Progenitor cell of endocrine pancreas (in vitro differentiated cells): ENCODE measurements at regions not wholly inside any gene's neighbourhood (a gene's known extent, or its start where the extent isn't known, plus 50 kb on each side); places are given as distances from the start of the nearest gene placed in this dataset.

Experiments used
- DNase-seq: peaks from one replicate; pipeline ENCODE4 v3.0.0; 2021; ENCODE audit warnings: low spot score; ENCODE audit not compliant: unreplicated experiment
- H3K27ac Mint-ChIP-seq: 2 replicates; pipeline ENCODE4 v1.8.0; 2021; ENCODE audit warnings: mild to moderate bottlenecking, moderate library complexity, mixed read lengths
- H3K27me3 Mint-ChIP-seq: 2 replicates; pipeline ENCODE4 v1.8.0; 2021; ENCODE audit warnings: mixed read lengths
- H3K36me3 Mint-ChIP-seq: 2 replicates; pipeline ENCODE4 v1.8.0; 2022; ENCODE audit warnings: mixed read lengths; ENCODE audit not compliant: insufficient read depth
- H3K4me1 Mint-ChIP-seq: 2 replicates; pipeline ENCODE4 v1.8.0; 2021; ENCODE audit warnings: low read depth, mixed read lengths
- H3K4me3 Mint-ChIP-seq: 2 replicates; pipeline ENCODE4 v1.8.0; 2021; ENCODE audit warnings: low read depth, mild to moderate bottlenecking, moderate library complexity, mixed read lengths
- H3K9me3 Mint-ChIP-seq: 2 replicates; pipeline ENCODE4 v1.8.0; 2021; ENCODE audit warnings: low read depth, mixed read lengths
- TF ChIP-seq, protein P1 (sequence below): fragments of 200-600 bp; sonication (generic); IDR thresholded peaks from one replicate; pipeline ENCODE4 v1.5.0; 2021; ENCODE audit warnings: antibody characterized with exemption, mild to moderate bottlenecking; ENCODE audit not compliant: unreplicated experiment

DNA sequence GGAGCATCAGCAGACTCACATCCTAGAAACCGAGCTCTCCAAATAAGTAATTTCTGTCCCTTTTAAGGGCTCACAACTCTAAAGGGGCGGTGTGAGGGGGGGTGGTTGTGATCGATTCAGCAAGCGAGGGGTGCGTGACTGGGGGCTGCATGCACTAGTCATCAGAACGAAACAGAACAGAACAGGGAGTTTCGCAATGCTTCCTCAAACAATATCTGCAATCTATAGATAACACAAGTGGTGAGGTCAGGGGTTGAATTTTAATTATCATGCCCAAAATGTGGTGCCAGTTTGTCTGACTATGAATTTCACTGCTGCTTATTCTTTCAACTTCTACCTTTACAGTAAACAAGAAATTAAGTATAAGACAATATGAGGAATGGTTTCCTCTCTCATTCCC lies 1003.0 kb upstream of the NCAM2 start:
- TF ChIP-seq, protein P1, sequence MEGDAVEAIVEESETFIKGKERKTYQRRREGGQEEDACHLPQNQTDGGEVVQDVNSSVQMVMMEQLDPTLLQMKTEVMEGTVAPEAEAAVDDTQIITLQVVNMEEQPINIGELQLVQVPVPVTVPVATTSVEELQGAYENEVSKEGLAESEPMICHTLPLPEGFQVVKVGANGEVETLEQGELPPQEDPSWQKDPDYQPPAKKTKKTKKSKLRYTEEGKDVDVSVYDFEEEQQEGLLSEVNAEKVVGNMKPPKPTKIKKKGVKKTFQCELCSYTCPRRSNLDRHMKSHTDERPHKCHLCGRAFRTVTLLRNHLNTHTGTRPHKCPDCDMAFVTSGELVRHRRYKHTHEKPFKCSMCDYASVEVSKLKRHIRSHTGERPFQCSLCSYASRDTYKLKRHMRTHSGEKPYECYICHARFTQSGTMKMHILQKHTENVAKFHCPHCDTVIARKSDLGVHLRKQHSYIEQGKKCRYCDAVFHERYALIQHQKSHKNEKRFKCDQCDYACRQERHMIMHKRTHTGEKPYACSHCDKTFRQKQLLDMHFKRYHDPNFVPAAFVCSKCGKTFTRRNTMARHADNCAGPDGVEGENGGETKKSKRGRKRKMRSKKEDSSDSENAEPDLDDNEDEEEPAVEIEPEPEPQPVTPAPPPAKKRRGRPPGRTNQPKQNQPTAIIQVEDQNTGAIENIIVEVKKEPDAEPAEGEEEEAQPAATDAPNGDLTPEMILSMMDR: no peak
- no peaks in the 10 kb centered on the region for H3K27me3 Mint-ChIP-seq
- no peak overlapping the region for H3K27ac Mint-ChIP-seq

GRCh38 chr21:19998453-19998852 lies 999.8 kb upstream of the NCAM2 start:
- Mint-ChIP-seq H3K9me3 (peaks cover 4% of the 10 kb centered on the region), H3K27ac (no peak overlapping the region), H3K4me3 (no peak overlapping the region), H3K4me1 (peaks cover 4% of the 10 kb centered on the region), H3K27me3 (no peaks in the 10 kb centered on the region), H3K36me3 (no peaks in the 10 kb centered on the region)
- no peak for DNase-seq
- TF ChIP-seq, protein P1: no peak

More for the DNA sequence above, 1003.0 kb upstream of the NCAM2 start:
- Mint-ChIP-seq H3K36me3 (no peaks in the 10 kb centered on the region), H3K9me3 (peaks cover 4% of the 10 kb centered on the region), H3K4me1 (peaks cover 4% of the 10 kb centered on the region), H3K4me3 (no peak overlapping the region)
- no peak for DNase-seq

DNA sequence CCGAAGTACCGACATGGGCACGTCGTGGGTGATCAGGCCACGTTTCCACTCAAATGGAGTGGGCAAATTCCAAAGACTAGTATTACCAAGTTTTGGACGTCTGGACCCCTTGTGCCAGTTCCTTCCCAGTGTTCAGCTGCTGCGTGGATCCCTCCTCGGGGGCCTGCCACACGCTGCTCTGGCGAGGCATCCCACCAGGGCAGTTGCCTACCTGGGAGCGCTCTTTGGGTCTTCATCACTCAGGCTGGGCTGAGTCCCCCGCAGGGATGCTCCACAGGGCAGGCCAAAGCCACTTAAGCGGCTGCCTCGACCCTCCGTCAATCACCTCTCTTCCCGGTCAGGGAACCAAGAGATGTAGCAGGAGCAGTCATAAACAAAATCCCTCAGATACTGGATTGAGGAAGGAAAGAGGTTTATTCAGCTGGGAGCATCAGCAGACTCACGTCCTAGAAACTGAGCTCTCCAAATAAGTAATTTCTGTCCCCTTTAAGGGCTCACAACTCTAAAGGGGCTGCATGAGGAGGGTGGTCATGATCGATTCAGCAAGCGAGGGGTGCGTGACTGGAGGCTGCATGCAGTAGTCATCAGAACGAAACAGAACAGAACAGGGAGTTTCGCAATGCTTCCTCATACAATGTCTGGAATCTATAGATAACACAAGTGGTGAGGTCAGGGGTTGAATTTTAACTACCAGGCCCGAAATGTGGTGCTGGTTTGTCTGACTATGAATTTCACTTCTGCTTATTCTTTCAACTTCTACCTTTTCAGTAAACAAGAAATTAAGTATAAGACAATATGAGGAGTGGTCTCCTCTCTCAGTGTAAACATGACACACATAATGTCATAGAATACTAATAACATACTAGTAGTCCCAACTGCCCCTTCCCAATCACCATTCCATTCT lies 998.6 kb upstream of the NCAM2 start:
- Mint-ChIP-seq H3K27me3 (no peaks in the 10 kb centered on the region), H3K4me3 (no peak overlapping the region)
- no peak for DNase-seq

GRCh38 chr21:20004367-20004766 lies 993.8 kb upstream of the NCAM2 start:
- no peaks in the 10 kb centered on the region for H3K9me3 Mint-ChIP-seq
- H3K4me1 Mint-ChIP-seq: no peaks in the 10 kb centered on the region
- no peak overlapping the region for H3K27ac Mint-ChIP-seq
- DNase-seq: no peak
- no peak overlapping the region for H3K4me3 Mint-ChIP-seq
- no peaks in the 10 kb centered on the region for H3K27me3 Mint-ChIP-seq
- H3K36me3 Mint-ChIP-seq: no peaks in the 10 kb centered on the region
- TF ChIP-seq, protein P1: no peak

More for the DNA sequence above, 998.6 kb upstream of the NCAM2 start:
- TF ChIP-seq, protein P1: no peak
- H3K4me1 Mint-ChIP-seq: peaks cover 4% of the 10 kb centered on the region
- no peaks in the 10 kb centered on the region for H3K36me3 Mint-ChIP-seq
- no peak overlapping the region for H3K27ac Mint-ChIP-seq
- H3K9me3 Mint-ChIP-seq: peaks cover 4% of the 10 kb centered on the region

DNA sequence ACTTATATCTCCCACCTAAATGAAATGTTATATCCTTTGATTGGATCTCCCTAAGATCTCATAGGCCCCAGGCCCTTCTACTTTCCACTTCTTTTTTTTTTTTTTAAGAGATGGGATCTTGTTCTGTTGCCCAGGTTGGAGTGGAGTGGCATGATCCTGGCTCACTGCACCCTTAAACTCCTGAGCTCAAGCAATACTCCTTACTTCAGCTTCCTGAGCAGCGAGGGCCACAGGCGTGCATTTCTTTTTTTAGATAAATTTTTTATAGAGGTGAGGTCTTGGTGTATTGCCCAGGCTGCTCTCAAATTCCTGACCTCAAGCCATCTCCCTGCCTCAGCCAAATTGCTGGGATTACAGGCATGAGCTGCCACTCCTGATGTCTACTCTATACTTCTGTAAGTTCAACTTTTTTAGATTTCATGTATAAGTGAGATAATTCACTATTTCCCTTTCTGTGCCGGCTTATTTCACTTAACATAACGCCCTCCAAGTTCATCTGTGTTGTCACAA lies 987.5 kb upstream of the NCAM2 start:
- DNase-seq: no peak

More for the DNA sequence above, 987.5 kb upstream of the NCAM2 start:
- Mint-ChIP-seq H3K4me3 (no peak overlapping the region), H3K36me3 (no peaks in the 10 kb centered on the region), H3K4me1 (no peaks in the 10 kb centered on the region), H3K27me3 (no peaks in the 10 kb centered on the region), H3K27ac (no peak overlapping the region), H3K9me3 (no peaks in the 10 kb centered on the region)
- TF ChIP-seq, protein P1: no peak
